ENCODE measurements at regions not wholly inside any gene's neighbourhood (a gene's known extent, or its start where the extent isn't known, plus 50 kb on each side); places are given as distances from the start of the nearest gene placed in this dataset.

GRCh38 chr3:139095803-139096466 is 51.2 kb upstream of the PRR23C start:
- intact Hi-C loops (cut with DNase I) = no loop called here
- no peak overlapping the region for H3K27ac ChIP-seq

DNA sequence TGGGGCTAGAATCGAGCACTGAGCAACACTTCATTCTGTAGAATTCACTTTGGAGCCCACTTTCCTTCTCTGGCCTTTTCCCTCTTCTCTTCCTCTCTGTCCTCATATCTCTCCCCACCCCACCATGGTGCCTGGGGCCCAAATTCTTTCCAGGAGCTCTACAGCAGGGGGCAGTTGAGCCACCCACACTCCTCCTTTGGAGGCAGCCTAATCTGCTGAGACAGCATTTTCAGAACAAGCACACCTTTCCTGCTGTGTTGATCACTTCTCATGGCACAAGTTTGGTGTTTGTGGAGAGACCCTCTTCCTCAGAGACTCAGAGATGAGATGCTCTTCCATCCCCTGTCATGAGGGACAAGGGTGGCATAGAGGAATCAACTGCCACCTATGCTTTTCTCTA is 52.0 kb upstream of the PRR23C start:
- H3K36me3 ChIP-seq = no peaks in the 10 kb centered on the region
- no peaks in the 10 kb centered on the region for H3K4me1 ChIP-seq
- intact Hi-C loops (cut with DNase I) = no loop called here
- TF ChIP-seq EP300 (IDR thresholded peaks at IDR 0.05) = no peak
- TF ChIP-seq CTCF (IDR thresholded peaks at IDR 0.05) = no peak
- H3K4me3 ChIP-seq = no peak overlapping the region
- 70 to 83% methylated on average over 1 of the region's 1 CpG for WGBS, 2 donors
- H3K9me3 ChIP-seq = no peaks in the 10 kb centered on the region
- no peaks in the 10 kb centered on the region for H3K27me3 ChIP-seq
- DNase-seq = no peak
- H3K27ac ChIP-seq = no peak overlapping the region

More at GRCh38 chr3:139095803-139096466, 51.2 kb upstream of the PRR23C start:
- 74 to 77% methylated on average over 4 of the region's 4 CpGs for WGBS, 2 donors
- no peaks in the 10 kb centered on the region for H3K4me1 ChIP-seq
- TF ChIP-seq CTCF (IDR thresholded peaks at IDR 0.05) = no peak
- TF ChIP-seq POLR2AphosphoS5 (IDR thresholded peaks at IDR 0.05) = no peak
- no peak for TF ChIP-seq POLR2A (IDR thresholded peaks at IDR 0.05)
- TF ChIP-seq EP300 (IDR thresholded peaks at IDR 0.05) = no peak
- no peak for DNase-seq
- no peak overlapping the region for H3K4me3 ChIP-seq
- H3K27me3 ChIP-seq = no peaks in the 10 kb centered on the region
- no peaks in the 10 kb centered on the region for H3K36me3 ChIP-seq
- no peaks in the 10 kb centered on the region for H3K9me3 ChIP-seq

DNA sequence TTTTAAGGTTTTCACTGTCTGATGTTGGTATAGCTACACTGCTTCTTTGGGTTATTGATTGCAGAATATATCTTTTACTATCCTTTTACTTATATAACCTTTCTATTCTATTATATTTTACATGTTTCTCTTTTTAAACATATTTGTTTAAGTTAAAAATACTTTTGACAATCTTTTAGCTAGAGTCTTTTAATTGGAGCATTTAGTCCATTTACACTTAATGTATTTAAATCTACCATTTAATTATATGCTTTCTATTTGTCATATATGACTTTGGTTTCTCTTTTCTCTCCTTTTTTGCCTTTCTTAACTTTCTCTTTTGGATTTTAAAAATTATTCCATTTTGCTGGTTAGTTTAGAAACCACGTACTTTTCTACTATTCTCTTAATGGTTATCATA is 53.7 kb upstream of the PRR23C start:
- intact Hi-C loops (cut with DNase I) = no loop called here
- H3K27me3 ChIP-seq = no peaks in the 10 kb centered on the region
- no peaks in the 10 kb centered on the region for H3K9me3 ChIP-seq
- H3K27ac ChIP-seq = no peak overlapping the region
- no peak for TF ChIP-seq EP300 (IDR thresholded peaks at IDR 0.05)
- TF ChIP-seq CTCF (IDR thresholded peaks at IDR 0.05) = no peak
- no peak for TF ChIP-seq POLR2AphosphoS5 (IDR thresholded peaks at IDR 0.05)
- no peak for TF ChIP-seq POLR2A (IDR thresholded peaks at IDR 0.05)
- no peak overlapping the region for H3K4me3 ChIP-seq
- H3K36me3 ChIP-seq = no peaks in the 10 kb centered on the region
- H3K4me1 ChIP-seq = no peaks in the 10 kb centered on the region
- no peak for DNase-seq
- WGBS, 2 donors = 93 to 97% methylated on average over 1 of the region's 1 CpG

DNA sequence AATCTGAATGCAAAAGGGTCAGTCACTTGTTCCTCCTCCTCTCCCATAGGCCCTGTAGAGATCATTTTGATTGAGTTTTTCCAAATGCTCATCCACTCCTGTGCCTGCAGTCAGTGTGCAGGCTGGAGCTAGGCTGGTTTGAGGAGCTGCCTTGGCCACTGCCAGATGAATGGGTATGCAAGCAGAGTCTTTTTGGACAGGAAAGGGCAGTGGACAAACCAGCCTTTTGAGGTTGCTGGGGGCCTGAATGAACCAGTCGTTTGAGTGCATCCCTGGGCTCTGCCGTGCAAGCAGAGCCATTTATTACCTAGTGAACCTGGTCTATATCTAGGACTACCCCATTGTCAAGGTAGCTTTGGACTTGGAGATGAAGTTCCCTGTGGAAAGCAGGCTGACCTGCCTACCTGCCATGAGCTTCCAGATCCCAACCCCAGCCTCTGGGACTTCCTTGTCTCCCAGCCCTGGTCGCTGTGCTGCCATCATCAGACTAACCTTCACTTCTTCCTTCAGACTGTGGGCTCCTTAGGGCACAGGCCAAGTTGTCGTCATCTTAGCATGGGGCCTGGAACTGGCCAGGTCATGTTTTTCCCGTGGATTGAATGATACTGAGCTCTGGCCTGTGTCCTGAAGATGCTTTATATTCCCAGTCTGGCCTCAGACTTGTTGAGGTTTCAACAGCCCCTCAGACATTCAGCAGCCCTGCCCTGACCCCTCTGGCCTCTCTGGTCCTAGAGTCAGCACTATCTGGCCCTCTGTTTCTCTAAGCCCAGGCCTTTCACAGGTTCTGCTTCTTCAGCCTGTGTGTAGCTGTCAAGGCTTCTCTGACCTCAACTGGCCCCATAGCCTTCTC is 55.5 kb upstream of the PRR23C start:
- Histone ChIP-seq H3K4me3 (no peak overlapping the region), H3K4me1 (no peaks in the 10 kb centered on the region), H3K9me3 (no peaks in the 10 kb centered on the region), H3K27me3 (no peaks in the 10 kb centered on the region), H3K36me3 (no peaks in the 10 kb centered on the region), H3K27ac (no peak overlapping the region)
- DNase-seq = no peak
- no peak for TF ChIP-seq POLR2A (IDR thresholded peaks at IDR 0.05)
- TF ChIP-seq POLR2AphosphoS5 (IDR thresholded peaks at IDR 0.05) = no peak
- no peak for TF ChIP-seq EP300 (IDR thresholded peaks at IDR 0.05)
- TF ChIP-seq CTCF (IDR thresholded peaks at IDR 0.05) = no peak
- WGBS, 2 donors = 83 to 86% methylated on average over 5 of the region's 5 CpGs
- intact Hi-C loops (cut with DNase I) = no loop called here

All from sigmoid colon (tissue), 6 donors.